HG02798 (cell line): ENCODE measurements at regions not wholly inside any gene's neighbourhood (a gene's known extent, or its start where the extent isn't known, plus 50 kb on each side); places are given as distances from the start of the nearest gene placed in this dataset.
A peak's percentile ranks its signal among the peaks of the same experiment; 100 is the strongest.
"Not testable (repeated sequence)": the region's sequence is repeated elsewhere in the genome, so short reads cannot be mapped to it uniquely, and the experiment has no call there.

Experiments
- ATAC-seq: cut with Tn5 transposase; IDR thresholded peaks from one replicate; pipeline ENCODE4 v1.9.1; 2021; ENCODE audit warnings: mild to moderate bottlenecking; ENCODE audit not compliant: unreplicated experiment, poor library complexity

GRCh38 chr5:58312299-58312698, 147.6 kb downstream of the PLK2 start:
- ATAC-seq = no peak

- ATAC-seq = no peak
These were observed 148.4 kb downstream of the PLK2 start for GRCh38 chr5:58311526-58311925.

GRCh38 chr5:58308384-58308783, 151.5 kb downstream of the PLK2 start:
- ATAC-seq = not testable (repeated sequence)

- no peak for ATAC-seq
These were observed 159.5 kb downstream of the PLK2 start for GRCh38 chr5:58300346-58300895.

- ATAC-seq = no peak
These were observed 160.6 kb downstream of the PLK2 start for GRCh38 chr5:58299256-58299655.

GRCh38 chr5:58294598-58295305, 165.1 kb downstream of the PLK2 start:
- ATAC-seq = peak; percentile 54

- not testable (repeated sequence) for ATAC-seq
These were observed 171.6 kb downstream of the PLK2 start for GRCh38 chr5:58288275-58288674.

- no peak for ATAC-seq
These were observed 173.1 kb downstream of the PLK2 start for GRCh38 chr5:58286741-58287140.

GRCh38 chr5:58285900-58286299, 174.0 kb downstream of the PLK2 start:
- no peak for ATAC-seq

GRCh38 chr5:58284886-58285285, 175.0 kb downstream of the PLK2 start:
- no peak for ATAC-seq

- ATAC-seq = no peak
These were observed 178.7 kb downstream of the PLK2 start for GRCh38 chr5:58281189-58281588.

GRCh38 chr5:58279259-58279658, 180.6 kb downstream of the PLK2 start:
- ATAC-seq = no peak

GRCh38 chr5:58276431-58276830, 183.5 kb downstream of the PLK2 start:
- ATAC-seq = no peak

- ATAC-seq = no peak
These were observed 184.4 kb downstream of the PLK2 start for GRCh38 chr5:58275516-58275915.

- no peak for ATAC-seq
These were observed 185.7 kb downstream of the PLK2 start for GRCh38 chr5:58274191-58274590.

- ATAC-seq = no peak
These were observed 186.2 kb downstream of the PLK2 start for GRCh38 chr5:58273711-58274110.

GRCh38 chr5:58268268-58268667, 191.6 kb downstream of the PLK2 start:
- no peak for ATAC-seq

- ATAC-seq = no peak
These were observed 193.5 kb downstream of the PLK2 start for GRCh38 chr5:58266402-58266801.

GRCh38 chr5:58265246-58265930, 194.5 kb downstream of the PLK2 start:
- ATAC-seq = no peak

GRCh38 chr5:58264276-58264675, 195.6 kb downstream of the PLK2 start:
- ATAC-seq = no peak

- ATAC-seq = no peak
These were observed 196.6 kb downstream of the PLK2 start for GRCh38 chr5:58263296-58263695.

GRCh38 chr5:58262226-58262625, 197.7 kb downstream of the PLK2 start:
- no peak for ATAC-seq
